GM12878 (cell line): ENCODE measurements at regions not wholly inside any gene's neighbourhood (a gene's known extent, or its start where the extent isn't known, plus 50 kb on each side); places are given as distances from the start of the nearest gene placed in this dataset.

Experiments used
- ATAC-seq: fragments of 200-7000 bp; cut with Tn5 transposase; 3 replicates; pipeline ENCODE4 v1.9.1; 2020; ENCODE audit warnings: mild to moderate bottlenecking, moderate library complexity
- BruUV-seq: library from RNA; stranded (reverse); fragments of 400-500 nt; replicated peaks from 2 replicates; lab custom pipeline; 2021; lab: Mats Ljungman, UMichigan
- CTCF ChIA-PET: fragments of 300-600 bp; sonication (Branson Sonifier 250); formaldehyde crosslinking; extraction: SDS; loops from one replicate; lab custom pipeline; 2021; ENCODE audit warnings: inconsistent platforms; lab: Yijun Ruan, JAX
- POLR2A ChIA-PET: fragments of 350-600 bp; formaldehyde crosslinking; extraction: SDS; loops from one replicate; lab custom pipeline; 2021; ENCODE audit warnings: inconsistent platforms; lab: Charles Lee
- RAD21 ChIA-PET: fragments of 300-600 bp; sonication (Branson Sonifier 250); formaldehyde crosslinking; loops from one replicate; lab custom pipeline; 2023; ENCODE audit warnings: antibody characterized with exemption; ENCODE audit not compliant: unreplicated experiment; lab: Charles Lee
- SMC1A ChIA-PET: fragments of 300-600 bp; sonication (Branson Sonifier 250); formaldehyde crosslinking; loops from one replicate; lab custom pipeline; 2023; ENCODE audit not compliant: unreplicated experiment, uncharacterized antibody; lab: Charles Lee
- DNase-seq: peaks from one replicate; pipeline ENCODE4 v3.0.0-alpha.2; 2011; ENCODE audit warnings: low read depth, low spot score
- FAIRE-seq: peaks from 3 replicates; lab custom pipeline; 2011; peaks lifted over from hg19 to GRCh38; lab: Jason Lieb, UNC
- H2AFZ ChIP-seq: 2 replicates; pipeline ENCODE4 v1.6.0; 2011; ENCODE audit warnings: low read depth, low read length, control low read depth; ENCODE audit not compliant: control insufficient read depth
- H3K27ac ChIP-seq: 2 replicates; pipeline ENCODE4 v1.5.1; 2011; ENCODE audit warnings: control low read depth; ENCODE audit not compliant: control insufficient read depth, insufficient read depth
- H3K27me3 ChIP-seq, 2 experiments: replicated peaks in 1 of 2; 2 replicates each; pipeline versions ENCODE4 v1.6.0 to v1.6.1; 2011; ENCODE audit warnings: low read length in 1 of 2; ENCODE audit not compliant: control insufficient read depth in 2 of 2, insufficient read depth in 2 of 2
- H3K36me3 ChIP-seq, 2 experiments: 2 replicates each; pipeline ENCODE4 v1.5.1; 2011; ENCODE audit warnings: low read length in 1 of 2; ENCODE audit not compliant: control insufficient read depth in 2 of 2, insufficient read depth in 2 of 2
- H3K4me1 ChIP-seq: 2 replicates; pipeline ENCODE4 v1.6.1; 2011; ENCODE audit warnings: mild to moderate bottlenecking, low read length, moderate library complexity, mixed read lengths; ENCODE audit not compliant: control insufficient read depth, insufficient read depth
- H3K4me2 ChIP-seq: 2 replicates; pipeline ENCODE4 v1.6.0; 2011; ENCODE audit warnings: control low read depth; ENCODE audit not compliant: control insufficient read depth, insufficient read depth
- H3K4me3 ChIP-seq: fragments of 200-600 bp; sonication (generic); 2 replicates; pipeline ENCODE4 v1.5.1; 2016
- H3K79me2 ChIP-seq: 2 replicates; pipeline ENCODE4 v1.6.0; 2011; ENCODE audit warnings: low read length; ENCODE audit not compliant: control insufficient read depth, insufficient read depth
- H3K9ac ChIP-seq: 2 replicates; pipeline ENCODE4 v1.8.0; 2011; ENCODE audit warnings: low read length, control low read depth, mixed read lengths; ENCODE audit not compliant: control insufficient read depth, insufficient read depth
- H3K9me3 ChIP-seq: replicated peaks from 3 replicates; pipeline ENCODE4 v1.5.1; 2011; ENCODE audit warnings: mild to moderate bottlenecking, low read length; ENCODE audit not compliant: control insufficient read depth, insufficient read depth
- H4K20me1 ChIP-seq: 2 replicates; pipeline ENCODE4 v1.6.0; 2011; ENCODE audit not compliant: control insufficient read depth, insufficient read depth
- ATF7 ChIP-seq: fragments of 450-650 bp; IDR thresholded peaks from 2 replicates; pipeline ENCODE4 v1.6.1; 2016; ENCODE audit warnings: low read depth, mild to moderate bottlenecking
- CHD2 ChIP-seq: IDR thresholded peaks from 2 replicates; pipeline ENCODE4 v1.6.1; 2011; ENCODE audit warnings: low read depth, low read length, improper control_type of control experiment, borderline replicate concordance
- EP300 ChIP-seq, 2 experiments: fragments of 150-350 bp in 1 of 2; IDR thresholded peaks; 2 replicates each; pipeline ENCODE4 v1.6.1; 2011 to 2012; ENCODE audit warnings: low read depth in 2 of 2, low read length in 2 of 2, borderline replicate concordance in 1 of 2, improper control_type of control experiment in 1 of 2, inconsistent platforms in 1 of 2; ENCODE audit not compliant: control insufficient read depth in 1 of 2
- GABPA ChIP-seq: IDR thresholded peaks from 2 replicates; pipeline ENCODE4 v1.6.1; 2014; ENCODE audit warnings: antibody characterized with exemption, low read depth, mild to moderate bottlenecking, inconsistent platforms
- JUND ChIP-seq: IDR thresholded peaks from 2 replicates; pipeline ENCODE4 v1.6.1; 2012; ENCODE audit warnings: low read depth, mild to moderate bottlenecking, low read length, improper control_type of control experiment, moderate library complexity
- KAT2A ChIP-seq: conservative IDR thresholded peaks from 2 replicates; pipeline ENCODE4 v1.6.1; 2011; ENCODE audit warnings: low read depth, low read length; ENCODE audit not compliant: control insufficient read depth
- MEF2B ChIP-seq: fragments of 450-650 bp; IDR thresholded peaks from 2 replicates; pipeline ENCODE4 v1.6.1; 2018; ENCODE audit warnings: mild to moderate bottlenecking, moderate library complexity; ENCODE audit not compliant: partially characterized antibody, poor library complexity, severe bottlenecking
- MYC ChIP-seq: IDR thresholded peaks from 2 replicates; pipeline ENCODE4 v1.6.1; 2011; ENCODE audit warnings: mild to moderate bottlenecking, low read length, moderate library complexity, inconsistent platforms; ENCODE audit not compliant: insufficient read depth, insufficient replicate concordance, insufficient read length, severe bottlenecking
- NKRF ChIP-seq: fragments of 450-650 bp; conservative IDR thresholded peaks from 2 replicates; pipeline ENCODE4 v1.6.1; 2017; ENCODE audit warnings: mild to moderate bottlenecking, moderate library complexity
- PKNOX1 ChIP-seq: fragments of 450-650 bp; IDR thresholded peaks from 2 replicates; pipeline ENCODE4 v1.6.1; 2016; ENCODE audit warnings: mild to moderate bottlenecking
- RAD21 ChIP-seq: IDR thresholded peaks from 2 replicates; pipeline ENCODE4 v1.6.1; 2011; ENCODE audit warnings: mild to moderate bottlenecking, low read depth, low read length, moderate library complexity; ENCODE audit not compliant: insufficient read depth
- SMAD5 ChIP-seq: IDR thresholded peaks from 2 replicates; pipeline ENCODE4 v1.6.1; 2016; ENCODE audit warnings: antibody characterized with exemption, low read depth
- SP1 ChIP-seq: IDR thresholded peaks from one replicate; pipeline ENCODE4 v1.6.1; 2011; ENCODE audit warnings: low read depth, low read length
- WRNIP1 ChIP-seq: IDR thresholded peaks from 2 replicates; pipeline ENCODE4 v1.6.1; 2011; ENCODE audit warnings: low read depth, low read length, improper control_type of control experiment, borderline replicate concordance
- WGBS: methylation state at CpG from one replicate; pipeline ENCODE4 v1.1.6; 2016; ENCODE audit warnings: low lambda C conversion rate; ENCODE audit not compliant: insufficient replicate concordance, insufficient coverage; ENCODE audit errors: missing lambda C conversion rate; 5-methylcytosine and 5-hydroxymethylcytosine counted together
- in situ Hi-C: fragments of 300-500 bp; cut with MboI; formaldehyde crosslinking; loops from 9 replicates; pipeline ENCODE4 v1.14.3; 2018; ENCODE audit warnings: mixed read lengths
- intact Hi-C: fragments of 100-400 bp; cut with micrococcal nuclease; formaldehyde crosslinking; loops from one replicate; pipeline ENCODE4 v1.14.2; 2022; ENCODE audit not compliant: unreplicated experiment
- TF ChIP-seq, protein P1 (sequence below): IDR thresholded peaks from 2 replicates; pipeline ENCODE4 v1.6.1; 2011; ENCODE audit warnings: low read depth, low read length, improper control_type of control experiment, borderline replicate concordance

GRCh38 chr9:25876248-25876647 is 198.0 kb upstream of the TUSC1 start:
- ChIA-PET SMC1A (no interaction called here), CTCF (no interaction called here), POLR2A (no interaction called here), RAD21 (no interaction called here)
- no peaks in the 10 kb centered on the region for H3K9me3 ChIP-seq
- no peaks in the 10 kb centered on the region for H3K79me2 ChIP-seq
- no peak overlapping the region for H3K4me3 ChIP-seq
- 5% methylated on average over 1 of the region's 1 CpG for WGBS
- BruUV-seq = no TSS peak
- H3K9ac ChIP-seq = no peak overlapping the region
- no peaks in the 10 kb centered on the region for H3K4me1 ChIP-seq
- TF ChIP-seq WRNIP1 (no peak), MEF2B (no peak), NKRF (no peak), GABPA (no peak)
- no peak overlapping the region for H3K4me2 ChIP-seq
- no peak for ATAC-seq
- no peaks in the 10 kb centered on the region for H4K20me1 ChIP-seq
- in situ Hi-C loops (no loop called here), intact Hi-C loops (no loop called here)
- H3K27ac ChIP-seq = no peak overlapping the region
- no peak for DNase-seq
- H2AFZ ChIP-seq = no peak overlapping the region
- H3K36me3 ChIP-seq = no peaks in the 10 kb centered on the region
- FAIRE-seq = no peak
- no peaks in the 10 kb centered on the region for H3K27me3 ChIP-seq

- no peaks in the 10 kb centered on the region for H3K9me3 ChIP-seq
- BruUV-seq = no TSS peak
- no peak for FAIRE-seq
- DNase-seq = no peak
- no peaks in the 10 kb centered on the region for H3K27me3 ChIP-seq
- WGBS = 0% methylated on average over 1 of the region's 1 CpG
- no peak overlapping the region for H3K9ac ChIP-seq
- H3K4me1 ChIP-seq = no peaks in the 10 kb centered on the region
- H3K36me3 ChIP-seq = no peaks in the 10 kb centered on the region
- in situ Hi-C loops (no loop called here), intact Hi-C loops (no loop called here)
- ChIA-PET POLR2A (no interaction called here), CTCF (no interaction called here), RAD21 (no interaction called here), SMC1A (no interaction called here)
- H3K4me3 ChIP-seq = no peak overlapping the region
- H3K4me2 ChIP-seq = no peak overlapping the region
- no peaks in the 10 kb centered on the region for H4K20me1 ChIP-seq
- H2AFZ ChIP-seq = no peak overlapping the region
- ATAC-seq = no peak
- no peaks in the 10 kb centered on the region for H3K79me2 ChIP-seq
- no peak overlapping the region for H3K27ac ChIP-seq
- no peak for TF ChIP-seq KAT2A
- TF ChIP-seq, protein P1, sequence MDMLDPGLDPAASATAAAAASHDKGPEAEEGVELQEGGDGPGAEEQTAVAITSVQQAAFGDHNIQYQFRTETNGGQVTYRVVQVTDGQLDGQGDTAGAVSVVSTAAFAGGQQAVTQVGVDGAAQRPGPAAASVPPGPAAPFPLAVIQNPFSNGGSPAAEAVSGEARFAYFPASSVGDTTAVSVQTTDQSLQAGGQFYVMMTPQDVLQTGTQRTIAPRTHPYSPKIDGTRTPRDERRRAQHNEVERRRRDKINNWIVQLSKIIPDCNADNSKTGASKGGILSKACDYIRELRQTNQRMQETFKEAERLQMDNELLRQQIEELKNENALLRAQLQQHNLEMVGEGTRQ = no peak
- TF ChIP-seq JUND = no peak
- no peak for TF ChIP-seq RAD21
- TF ChIP-seq SMAD5 = no peak
- no peak for TF ChIP-seq EP300 (IDR thresholded peaks at IDR 0.05; ENCODE audit: borderline replicate concordance in 1 of 2, control insufficient read depth in 1 of 2, low read depth in 2 of 2, low read length in 2 of 2)
- no peak for TF ChIP-seq PKNOX1
- TF ChIP-seq MYC = no peak
- no peak for TF ChIP-seq ATF7
- TF ChIP-seq CHD2 = no peak
- TF ChIP-seq SP1 = no peak
Measured at GRCh38 chr9:25864509-25864908, 186.3 kb upstream of the TUSC1 start.
